BLaER1 (cell line): ENCODE measurements at regions not wholly inside any gene's neighbourhood (a gene's known extent, or its start where the extent isn't known, plus 50 kb on each side); places are given as distances from the start of the nearest gene placed in this dataset.
"Not testable (repeated sequence)": the region's sequence is repeated elsewhere in the genome, so short reads cannot be mapped to it uniquely, and the experiment has no call there.

Experiments
- H3K27ac ChIP-seq: shearing (Covaris generic); formaldehyde crosslinking; 2 replicates; pipeline ENCODE4 v1.8.1; 2022
- H3K27me3 ChIP-seq: shearing (Covaris generic); formaldehyde crosslinking; 2 replicates; pipeline ENCODE4 v1.8.1; 2022
- H3K36me3 ChIP-seq: shearing (Covaris generic); formaldehyde crosslinking; 2 replicates; pipeline ENCODE4 v1.8.1; 2022
- H3K4me1 ChIP-seq: shearing (Covaris generic); formaldehyde crosslinking; 2 replicates; pipeline ENCODE4 v1.8.1; 2022
- H3K4me2 ChIP-seq: shearing (Covaris generic); formaldehyde crosslinking; 2 replicates; pipeline ENCODE4 v1.8.1; 2022
- H3K4me3 ChIP-seq: shearing (Covaris generic); formaldehyde crosslinking; 2 replicates; pipeline ENCODE4 v1.8.1; 2022
- H3K9ac ChIP-seq: shearing (Covaris generic); formaldehyde crosslinking; 2 replicates; pipeline ENCODE4 v1.8.1; 2022
- H3K9me3 ChIP-seq: shearing (Covaris generic); formaldehyde crosslinking; 2 replicates; pipeline ENCODE4 v1.8.1; 2022
- H4K20me1 ChIP-seq: shearing (Covaris generic); formaldehyde crosslinking; 2 replicates; pipeline ENCODE4 v1.8.1; 2022
- Cebpa-rat ChIP-seq: shearing (Covaris generic); IDR thresholded peaks from 2 replicates; pipeline ENCODE4 v1.8.1; 2022

- TF ChIP-seq Cebpa-rat: no peak
- Histone ChIP-seq H3K4me3 (no peak overlapping the region), H3K27me3 (no peaks in the 10 kb centered on the region), H3K4me2 (no peak overlapping the region), H3K36me3 (no peaks in the 10 kb centered on the region), H3K9me3 (no peaks in the 10 kb centered on the region), H3K4me1 (no peaks in the 10 kb centered on the region), H4K20me1 (no peaks in the 10 kb centered on the region), H3K27ac (no peak overlapping the region), H3K9ac (no peak overlapping the region)
These were observed 1784.6 kb downstream of the SLITRK5 start for GRCh38 chr13:89455741-89456140.

GRCh38 chr13:89457977-89458376, 1786.8 kb downstream of the SLITRK5 start:
- Histone ChIP-seq H3K4me2 (no peak overlapping the region), H3K4me3 (no peak overlapping the region), H4K20me1 (no peaks in the 10 kb centered on the region), H3K27me3 (no peaks in the 10 kb centered on the region), H3K36me3 (no peaks in the 10 kb centered on the region), H3K9me3 (no peaks in the 10 kb centered on the region), H3K4me1 (no peaks in the 10 kb centered on the region), H3K27ac (no peak overlapping the region), H3K9ac (no peak overlapping the region)
- TF ChIP-seq Cebpa-rat: no peak

DNA sequence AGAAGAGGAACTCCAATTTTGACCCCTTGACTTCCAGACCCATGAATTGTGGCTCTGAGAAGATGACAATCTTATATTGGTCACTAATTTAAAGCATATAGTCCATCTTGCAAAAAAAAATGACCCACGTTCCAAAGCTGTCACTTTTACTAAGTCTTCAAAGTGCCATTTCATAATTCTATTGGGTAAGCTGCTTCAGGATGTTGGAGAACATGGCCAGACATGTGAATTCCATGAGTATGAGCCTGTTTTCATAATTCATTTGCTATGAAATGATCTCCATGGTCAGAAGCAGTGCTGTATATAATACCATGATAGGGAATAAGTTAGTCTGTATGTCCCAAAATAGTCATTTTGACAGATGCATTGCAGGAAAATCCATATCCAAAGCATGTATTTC, 1787.3 kb downstream of the SLITRK5 start:
- TF ChIP-seq Cebpa-rat: no peak
- Histone ChIP-seq H4K20me1 (no peaks in the 10 kb centered on the region), H3K4me2 (no peak overlapping the region), H3K36me3 (no peaks in the 10 kb centered on the region), H3K9ac (no peak overlapping the region), H3K27ac (no peak overlapping the region), H3K4me1 (no peaks in the 10 kb centered on the region), H3K27me3 (no peaks in the 10 kb centered on the region), H3K4me3 (no peak overlapping the region), H3K9me3 (no peaks in the 10 kb centered on the region)

GRCh38 chr13:89460895-89461294, 1789.7 kb downstream of the SLITRK5 start:
- H3K4me3 ChIP-seq, H3K4me1 ChIP-seq, H3K27ac ChIP-seq, H3K27me3 ChIP-seq, H3K9me3 ChIP-seq, H4K20me1 ChIP-seq, H3K4me2 ChIP-seq, H3K9ac ChIP-seq, H3K36me3 ChIP-seq: not testable (repeated sequence)

DNA sequence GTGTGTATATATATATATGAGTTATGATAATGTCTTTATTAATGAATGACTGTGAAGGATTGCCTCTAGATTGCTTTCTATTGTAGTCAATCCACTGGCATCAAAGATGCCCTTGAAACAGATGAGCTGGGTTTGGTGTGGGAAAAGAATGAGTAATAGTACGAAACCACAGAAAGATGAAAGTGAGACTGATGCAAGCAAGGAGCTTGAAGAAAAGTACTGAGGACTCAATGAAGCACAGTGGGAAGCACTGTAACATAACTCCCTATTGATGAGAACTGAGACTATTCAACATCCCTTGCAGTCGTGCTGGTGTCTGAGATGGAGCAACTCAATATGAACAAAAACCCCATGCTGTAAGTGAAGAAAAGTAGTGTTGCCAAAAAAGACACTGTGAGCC, 1794.2 kb downstream of the SLITRK5 start:
- Histone ChIP-seq H4K20me1 (no peaks in the 10 kb centered on the region), H3K4me3 (no peak overlapping the region), H3K27ac (no peak overlapping the region), H3K36me3 (no peaks in the 10 kb centered on the region), H3K4me2 (no peak overlapping the region), H3K27me3 (no peaks in the 10 kb centered on the region), H3K9ac (no peak overlapping the region), H3K4me1 (no peaks in the 10 kb centered on the region), H3K9me3 (no peaks in the 10 kb centered on the region)
- TF ChIP-seq Cebpa-rat: no peak

DNA sequence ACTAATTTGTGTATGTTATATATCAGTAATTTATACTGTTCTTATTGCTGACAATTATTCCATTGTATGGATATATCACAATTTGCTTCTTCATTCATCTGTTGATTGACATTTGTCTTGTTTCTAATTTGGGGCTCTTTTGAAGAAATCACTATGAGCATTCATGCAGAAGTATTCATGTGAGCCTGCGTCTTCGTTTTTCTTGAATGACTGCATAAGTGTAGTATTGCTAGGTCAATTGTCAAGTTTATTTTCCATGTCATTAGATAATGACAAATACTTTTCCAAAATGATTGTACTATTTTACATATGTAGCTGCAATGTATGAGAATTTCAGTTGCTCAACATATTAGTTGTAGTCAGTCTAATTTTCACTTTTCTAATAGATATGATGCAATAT, 1796.9 kb downstream of the SLITRK5 start:
- no peak overlapping the region for H3K4me2 ChIP-seq
- H4K20me1 ChIP-seq: no peaks in the 10 kb centered on the region
- H3K4me1 ChIP-seq: no peaks in the 10 kb centered on the region
- H3K36me3 ChIP-seq: no peaks in the 10 kb centered on the region
- no peak overlapping the region for H3K4me3 ChIP-seq
- H3K27me3 ChIP-seq: no peaks in the 10 kb centered on the region
- no peak overlapping the region for H3K27ac ChIP-seq
- no peaks in the 10 kb centered on the region for H3K9me3 ChIP-seq
- no peak for TF ChIP-seq Cebpa-rat
- H3K9ac ChIP-seq: no peak overlapping the region

GRCh38 chr13:89470901-89471300, 1799.7 kb downstream of the SLITRK5 start:
- Histone ChIP-seq H3K27me3 (no peaks in the 10 kb centered on the region), H3K4me2 (no peak overlapping the region), H3K4me1 (no peaks in the 10 kb centered on the region), H3K36me3 (no peaks in the 10 kb centered on the region), H4K20me1 (no peaks in the 10 kb centered on the region), H3K9me3 (peaks cover 19% of the 10 kb centered on the region), H3K4me3 (no peak overlapping the region), H3K9ac (no peak overlapping the region), H3K27ac (no peak overlapping the region)
- TF ChIP-seq Cebpa-rat: no peak

DNA sequence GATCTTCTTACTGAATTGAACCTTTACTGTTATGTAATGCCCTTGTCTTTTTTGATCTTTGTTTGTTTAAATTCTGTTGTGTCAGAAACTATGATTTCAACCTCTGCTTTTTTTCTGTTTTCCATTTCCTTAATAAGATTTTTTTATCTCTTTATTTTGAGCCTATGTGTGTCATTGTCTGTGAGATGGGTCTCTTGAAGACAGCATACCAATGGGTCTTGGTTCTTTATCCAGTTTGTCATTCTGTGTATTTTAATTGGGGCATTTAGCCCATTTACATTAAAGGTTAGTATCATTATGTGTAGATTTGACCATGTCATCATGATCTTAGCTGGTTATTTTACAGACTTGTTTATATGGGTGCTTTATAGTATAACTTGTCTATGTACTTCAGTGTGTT, 1803.3 kb downstream of the SLITRK5 start:
- Histone ChIP-seq H4K20me1 (no peaks in the 10 kb centered on the region), H3K27me3 (no peaks in the 10 kb centered on the region), H3K4me1 (no peaks in the 10 kb centered on the region), H3K36me3 (no peaks in the 10 kb centered on the region), H3K4me3 (no peak overlapping the region), H3K4me2 (no peak overlapping the region), H3K9me3 (peaks cover 23% of the 10 kb centered on the region), H3K9ac (no peak overlapping the region), H3K27ac (no peak overlapping the region)
- TF ChIP-seq Cebpa-rat: no peak

- TF ChIP-seq Cebpa-rat: no peak
- Histone ChIP-seq H3K9me3 (no peaks in the 10 kb centered on the region), H3K4me3 (no peak overlapping the region), H3K4me1 (no peaks in the 10 kb centered on the region), H4K20me1 (no peaks in the 10 kb centered on the region), H3K36me3 (no peaks in the 10 kb centered on the region), H3K27ac (no peak overlapping the region), H3K27me3 (no peaks in the 10 kb centered on the region), H3K9ac (no peak overlapping the region), H3K4me2 (no peak overlapping the region)
These were observed 1814.9 kb downstream of the SLITRK5 start for GRCh38 chr13:89486065-89486464.

- Histone ChIP-seq H3K4me1 (no peaks in the 10 kb centered on the region), H3K4me2 (no peak overlapping the region), H4K20me1 (no peaks in the 10 kb centered on the region), H3K27ac (no peak overlapping the region), H3K4me3 (no peak overlapping the region), H3K27me3 (no peaks in the 10 kb centered on the region), H3K9me3 (no peaks in the 10 kb centered on the region), H3K36me3 (no peaks in the 10 kb centered on the region), H3K9ac (no peak overlapping the region)
- no peak for TF ChIP-seq Cebpa-rat
These were observed 1815.5 kb downstream of the SLITRK5 start for GRCh38 chr13:89486709-89487108.

- no peak overlapping the region for H3K4me2 ChIP-seq
- no peak overlapping the region for H3K4me3 ChIP-seq
- H3K36me3 ChIP-seq: no peaks in the 10 kb centered on the region
- H3K27ac ChIP-seq: no peak overlapping the region
- TF ChIP-seq Cebpa-rat: no peak
- no peaks in the 10 kb centered on the region for H4K20me1 ChIP-seq
- H3K27me3 ChIP-seq: no peaks in the 10 kb centered on the region
- H3K9me3 ChIP-seq: 0 out of 2 replicates have a peak, but pooled peaks cover 5% of the 10 kb centered on the region
- H3K9ac ChIP-seq: no peak overlapping the region
- H3K4me1 ChIP-seq: no peaks in the 10 kb centered on the region
These were observed 1819.5 kb downstream of the SLITRK5 start for GRCh38 chr13:89490661-89491060.
